ENCODE measurements at regions not wholly inside any gene's neighbourhood (a gene's known extent, or its start where the extent isn't known, plus 50 kb on each side); places are given as distances from the start of the nearest gene placed in this dataset.

- DNase-seq, result no peak
Measured at GRCh38 chr18:47313901-47314300, 62.4 kb upstream of the SKOR2 start.

- DNase-seq, result no peak
Measured at GRCh38 chr18:47311585-47311984, 60.1 kb upstream of the SKOR2 start.

Data from COR-L47 (cell line).